ENCODE measurements at regions not wholly inside any gene's neighbourhood (a gene's known extent, or its start where the extent isn't known, plus 50 kb on each side); places are given as distances from the start of the nearest gene placed in this dataset.

- Histone ChIP-seq H3K27ac (no peak overlapping the region), H3K27me3 (no peaks in the 10 kb centered on the region), H3K36me3 (no peaks in the 10 kb centered on the region), H3K9me3 (no peaks in the 10 kb centered on the region), H3K4me3 (no peak overlapping the region), H3K4me1 (no peaks in the 10 kb centered on the region)
- no peak for TF ChIP-seq CTCF (IDR thresholded peaks at IDR 0.05)
- DNase-seq (no peak), ATAC-seq (no peak)
- intact Hi-C loops (cut with DNase I), result no loop called here
Measured at GRCh38 chr7:126378642-126379041, 874.1 kb downstream of the GRM8 start.

DNA sequence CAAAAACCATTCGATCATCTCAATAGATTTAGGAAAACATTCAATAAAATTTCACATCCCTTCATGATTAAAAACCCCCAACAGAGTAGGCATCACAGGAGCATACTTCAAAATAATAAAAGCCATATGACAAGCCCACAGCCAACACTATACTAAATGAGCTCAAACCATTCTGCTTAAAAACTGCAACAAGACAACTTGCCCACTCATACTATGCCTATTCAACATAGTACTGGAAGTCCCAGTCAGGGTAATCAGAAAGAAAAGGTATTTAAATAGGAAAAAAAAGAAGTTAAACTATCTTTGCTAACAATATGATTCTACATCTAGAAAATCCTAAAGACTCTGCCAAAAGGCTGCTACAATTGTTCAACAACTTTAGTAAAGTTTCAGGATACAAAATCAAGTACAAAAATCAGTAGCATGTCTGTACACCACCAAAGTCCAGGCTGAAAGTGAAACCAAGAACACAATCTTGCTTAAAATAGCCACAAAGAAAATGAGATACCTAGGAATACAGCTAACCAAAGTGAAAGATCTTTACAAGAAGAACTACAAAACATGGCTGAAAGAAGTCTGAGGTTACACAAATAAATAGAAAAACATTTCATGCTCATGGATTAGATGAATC lies 882.6 kb downstream of the GRM8 start:
- intact Hi-C loops (cut with DNase I), result no loop called here
- TF ChIP-seq CTCF (IDR thresholded peaks at IDR 0.05), result no peak
- H3K27me3 ChIP-seq, result no peaks in the 10 kb centered on the region
- DNase-seq, result no peak
- no peak overlapping the region for H3K4me3 ChIP-seq
- ATAC-seq, result no peak
- no peaks in the 10 kb centered on the region for H3K4me1 ChIP-seq
- peaks cover 0 to 8% of the 10 kb centered on the region in 2 donors for H3K9me3 ChIP-seq
- H3K36me3 ChIP-seq, result no peaks in the 10 kb centered on the region
- H3K27ac ChIP-seq, result no peak overlapping the region

DNA sequence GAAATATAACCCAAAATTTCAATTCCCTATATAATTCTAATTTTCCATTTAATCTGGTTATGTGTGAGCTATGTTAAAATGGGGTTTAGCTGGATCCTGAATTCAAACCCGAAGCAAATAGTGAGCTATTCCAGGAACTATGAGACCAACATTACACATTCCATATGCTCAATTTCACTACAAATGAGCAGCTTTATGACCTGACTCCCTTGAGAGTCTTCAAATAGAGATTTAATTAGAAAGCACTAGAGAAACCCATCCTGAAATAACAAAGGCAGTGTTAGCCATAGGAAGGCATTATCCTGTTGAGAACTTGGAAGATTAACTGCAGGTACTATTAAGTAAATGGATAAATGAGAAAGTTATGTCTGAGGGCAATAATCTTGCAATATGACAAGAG lies 890.0 kb downstream of the GRM8 start:
- Histone ChIP-seq H3K4me1 (no peaks in the 10 kb centered on the region), H3K4me3 (no peak overlapping the region), H3K27ac (no peak overlapping the region), H3K9me3 (no peaks in the 10 kb centered on the region), H3K27me3 (no peaks in the 10 kb centered on the region), H3K36me3 (no peaks in the 10 kb centered on the region)
- DNase-seq (no peak), ATAC-seq (no peak)
- intact Hi-C loops (cut with DNase I), result no loop called here
- TF ChIP-seq CTCF (IDR thresholded peaks at IDR 0.05), result no peak

DNA sequence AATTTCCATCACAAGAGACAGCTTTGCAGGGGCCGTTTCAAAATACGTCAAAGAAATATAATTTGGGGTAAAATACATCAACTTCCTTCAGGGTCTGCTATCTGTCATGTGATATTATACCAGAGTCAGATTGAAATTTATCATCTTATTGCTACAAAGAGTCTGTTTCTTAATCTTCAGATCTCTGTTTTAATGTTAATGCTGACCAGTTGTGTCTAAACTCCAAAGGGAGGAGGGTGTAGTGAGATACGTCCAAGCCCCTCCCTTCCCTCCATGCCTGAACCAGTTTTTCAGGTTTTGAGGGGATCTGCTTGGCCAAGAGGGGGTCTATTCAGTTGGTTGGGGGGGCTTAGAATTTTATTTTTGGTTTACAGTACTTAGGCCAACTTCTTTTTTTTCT lies 891.6 kb downstream of the GRM8 start:
- no peaks in the 10 kb centered on the region for H3K36me3 ChIP-seq
- TF ChIP-seq CTCF (IDR thresholded peaks at IDR 0.05), result no peak
- DNase-seq (no peak), ATAC-seq (no peak)
- intact Hi-C loops (cut with DNase I), result no loop called here
- no peaks in the 10 kb centered on the region for H3K27me3 ChIP-seq
- no peak overlapping the region for H3K4me3 ChIP-seq
- H3K9me3 ChIP-seq, result no peaks in the 10 kb centered on the region
- H3K4me1 ChIP-seq, result no peaks in the 10 kb centered on the region
- no peak overlapping the region for H3K27ac ChIP-seq

DNA sequence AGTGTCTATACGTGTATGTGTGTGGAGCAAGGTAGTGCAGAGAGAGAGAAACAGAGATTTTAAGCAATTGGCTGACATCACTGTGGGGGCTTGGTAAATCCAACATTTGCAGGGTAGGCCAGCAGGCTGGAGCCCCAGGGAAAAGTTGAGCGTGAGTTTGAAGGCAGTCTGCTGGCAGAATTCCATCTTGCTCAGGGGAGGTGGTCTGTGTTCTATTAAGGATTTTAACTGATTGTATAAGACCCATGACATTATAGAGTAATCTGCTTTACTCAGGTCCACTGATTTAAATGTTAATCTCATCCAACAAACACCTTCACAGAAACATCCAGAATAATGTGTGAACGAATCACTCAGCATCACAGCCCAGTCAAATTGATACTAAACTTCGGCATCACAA lies 912.9 kb downstream of the GRM8 start:
- no peak for ATAC-seq
- H3K27ac ChIP-seq, result no peak overlapping the region
- H3K27me3 ChIP-seq, result no peaks in the 10 kb centered on the region
- intact Hi-C loops (cut with DNase I), result no loop called here
- no peaks in the 10 kb centered on the region for H3K9me3 ChIP-seq
- TF ChIP-seq CTCF (IDR thresholded peaks at IDR 0.05), result no peak
- H3K36me3 ChIP-seq, result no peaks in the 10 kb centered on the region
- DNase-seq, result no peak
- H3K4me1 ChIP-seq, result no peaks in the 10 kb centered on the region
- H3K4me3 ChIP-seq, result no peak overlapping the region
